GM19452 (cell line): ENCODE measurements at regions not wholly inside any gene's neighbourhood (a gene's known extent, or its start where the extent isn't known, plus 50 kb on each side); places are given as distances from the start of the nearest gene placed in this dataset.

Experiments used
- ATAC-seq: cut with Tn5 transposase; IDR thresholded peaks from one replicate; pipeline ENCODE4 v1.9.1; 2021; ENCODE audit not compliant: unreplicated experiment

GRCh38 chr15:70198441-70199123, 100.9 kb upstream of the TLE3 start:
- ATAC-seq, result no peak

- ATAC-seq, result no peak
Measured at GRCh38 chr15:70197945-70198361, 100.2 kb upstream of the TLE3 start.

- ATAC-seq, result no peak
Measured at GRCh38 chr15:70197318-70197944, 99.7 kb upstream of the TLE3 start.

- ATAC-seq, result no peak
Measured at GRCh38 chr15:70196372-70197316, 98.9 kb upstream of the TLE3 start.

- no peak for ATAC-seq
Measured at GRCh38 chr15:70195587-70196305, 98.0 kb upstream of the TLE3 start.

GRCh38 chr15:70195171-70195570, 97.5 kb upstream of the TLE3 start:
- ATAC-seq, result no peak

- no peak for ATAC-seq
Measured at GRCh38 chr15:70194266-70194665, 96.5 kb upstream of the TLE3 start.

- ATAC-seq, result no peak
Measured at GRCh38 chr15:70193734-70194133, 96.0 kb upstream of the TLE3 start.

- no peak for ATAC-seq
Measured at GRCh38 chr15:70192490-70192889, 94.8 kb upstream of the TLE3 start.

- ATAC-seq, result no peak
Measured at GRCh38 chr15:70192041-70192440, 94.3 kb upstream of the TLE3 start.

- no peak for ATAC-seq
Measured at GRCh38 chr15:70190965-70191364, 93.2 kb upstream of the TLE3 start.

- no peak for ATAC-seq
Measured at GRCh38 chr15:70189826-70190695, 92.3 kb upstream of the TLE3 start.

- no peak for ATAC-seq
Measured at GRCh38 chr15:70188286-70188685, 90.6 kb upstream of the TLE3 start.

GRCh38 chr15:70187331-70187730, 89.6 kb upstream of the TLE3 start:
- ATAC-seq, result no peak

GRCh38 chr15:70186152-70186551, 88.4 kb upstream of the TLE3 start:
- no peak for ATAC-seq

GRCh38 chr15:70185251-70185711, 87.6 kb upstream of the TLE3 start:
- ATAC-seq, result no peak

GRCh38 chr15:70182858-70183695, 85.4 kb upstream of the TLE3 start:
- no peak for ATAC-seq

GRCh38 chr15:70181626-70182255, 84.0 kb upstream of the TLE3 start:
- no peak for ATAC-seq
